Endodermal cell (in vitro differentiated cells): ENCODE measurements at regions not wholly inside any gene's neighbourhood (a gene's known extent, or its start where the extent isn't known, plus 50 kb on each side); places are given as distances from the start of the nearest gene placed in this dataset.

Experiments
- DNase-seq: peaks from one replicate; pipeline ENCODE4 v3.0.0-alpha.2; 2017
- H3K27ac ChIP-seq: 2 replicates; pipeline ENCODE4 v1.5.1; 2013; ENCODE audit warnings: mild to moderate bottlenecking, low read depth, low read length, moderate library complexity
- H3K27me3 ChIP-seq: 2 replicates; pipeline ENCODE4 v1.6.1; 2013; ENCODE audit warnings: mild to moderate bottlenecking, low read length, moderate library complexity; ENCODE audit not compliant: insufficient read depth, control insufficient read depth, poor library complexity, severe bottlenecking
- H3K36me3 ChIP-seq: 2 replicates; pipeline ENCODE4 v1.7.0; 2013; ENCODE audit warnings: mild to moderate bottlenecking, low read length, moderate library complexity; ENCODE audit not compliant: control insufficient read depth, insufficient read depth
- H3K4me1 ChIP-seq: one replicate; pipeline ENCODE4 v1.7.0; 2013; ENCODE audit warnings: low read length; ENCODE audit not compliant: control insufficient read depth, insufficient read depth
- H3K4me3 ChIP-seq: 2 replicates; pipeline ENCODE4 v1.5.1; 2013; ENCODE audit warnings: mild to moderate bottlenecking, low read length, moderate library complexity
- H3K9ac ChIP-seq: 2 replicates; pipeline ENCODE4 v1.6.1; 2013; ENCODE audit warnings: mild to moderate bottlenecking, low read length, moderate library complexity; ENCODE audit not compliant: poor library complexity, severe bottlenecking; ENCODE audit errors: extremely low read depth
- H3K9me3 ChIP-seq: 2 replicates; pipeline ENCODE4 v1.6.1; 2013; ENCODE audit warnings: mild to moderate bottlenecking, low read length, moderate library complexity; ENCODE audit not compliant: control insufficient read depth
- H3K27ac Mint-ChIP-seq: 2 replicates; pipeline ENCODE4 v1.8.0; 2020; ENCODE audit warnings: mixed read lengths
- H3K27me3 Mint-ChIP-seq: 2 replicates; pipeline ENCODE4 v1.8.0; 2021; ENCODE audit warnings: mild to moderate bottlenecking, mixed read lengths; ENCODE audit not compliant: insufficient read depth
- H3K36me3 Mint-ChIP-seq: 2 replicates; pipeline ENCODE4 v1.8.0; 2020; ENCODE audit warnings: low read depth, mixed read lengths
- H3K4me1 Mint-ChIP-seq: 2 replicates; pipeline ENCODE4 v1.8.0; 2020; ENCODE audit warnings: mixed read lengths
- H3K4me3 Mint-ChIP-seq: 2 replicates; pipeline ENCODE4 v1.8.0; 2020; ENCODE audit warnings: mild to moderate bottlenecking, moderate library complexity, mixed read lengths
- H3K9me3 Mint-ChIP-seq: 2 replicates; pipeline ENCODE4 v1.8.0; 2020; ENCODE audit warnings: mild to moderate bottlenecking, mixed read lengths
- WGBS, 2 experiments: methylation state at CpG; one replicate each; pipeline versions ENCODE4 v1.1.5 to v1.1.7; 2013; ENCODE audit warnings: missing lambda C conversion rate in 2 of 2, mixed read lengths in 1 of 2; ENCODE audit not compliant: insufficient coverage in 1 of 2, insufficient read length in 1 of 2; 5-methylcytosine and 5-hydroxymethylcytosine counted together
- TF ChIP-seq, protein P1 (sequence below): fragments of 200-600 bp; sonication (generic); conservative IDR thresholded peaks from 2 replicates; pipeline ENCODE4 v1.5.0; 2021; ENCODE audit warnings: antibody characterized with exemption, mild to moderate bottlenecking

DNA sequence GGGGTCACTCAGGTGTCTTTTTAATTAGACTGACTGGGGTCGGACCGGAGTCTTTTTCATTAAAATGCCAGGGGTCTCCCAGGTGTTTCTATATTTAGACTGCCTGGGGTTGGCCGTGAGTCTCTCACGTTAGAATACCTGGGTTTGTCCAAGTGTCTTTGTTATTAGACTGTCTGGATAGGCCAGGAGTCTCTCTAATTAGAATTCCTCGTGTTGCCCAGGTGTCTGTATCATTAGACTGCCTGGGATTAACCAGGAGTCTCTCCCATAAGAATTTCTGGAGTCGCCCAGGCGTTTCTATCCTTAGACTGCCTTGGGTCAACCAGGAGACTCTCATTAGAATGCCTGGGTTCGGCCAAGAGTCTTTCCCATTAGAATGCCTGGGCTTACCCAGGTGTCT lies 1445.7 kb downstream of the UQCRFS1 start:
- Histone ChIP-seq H3K27me3 (no peaks in the 10 kb centered on the region), H3K27ac (no peak overlapping the region), H3K4me3 (no peak overlapping the region), H3K36me3 (no peaks in the 10 kb centered on the region), H3K9ac (no peak overlapping the region), H3K9me3 (peaks cover 12% of the 10 kb centered on the region), H3K4me1 (no peaks in the 10 kb centered on the region)
- peaks cover 6% of the 10 kb centered on the region for H3K27me3 Mint-ChIP-seq
- TF ChIP-seq, protein P1, sequence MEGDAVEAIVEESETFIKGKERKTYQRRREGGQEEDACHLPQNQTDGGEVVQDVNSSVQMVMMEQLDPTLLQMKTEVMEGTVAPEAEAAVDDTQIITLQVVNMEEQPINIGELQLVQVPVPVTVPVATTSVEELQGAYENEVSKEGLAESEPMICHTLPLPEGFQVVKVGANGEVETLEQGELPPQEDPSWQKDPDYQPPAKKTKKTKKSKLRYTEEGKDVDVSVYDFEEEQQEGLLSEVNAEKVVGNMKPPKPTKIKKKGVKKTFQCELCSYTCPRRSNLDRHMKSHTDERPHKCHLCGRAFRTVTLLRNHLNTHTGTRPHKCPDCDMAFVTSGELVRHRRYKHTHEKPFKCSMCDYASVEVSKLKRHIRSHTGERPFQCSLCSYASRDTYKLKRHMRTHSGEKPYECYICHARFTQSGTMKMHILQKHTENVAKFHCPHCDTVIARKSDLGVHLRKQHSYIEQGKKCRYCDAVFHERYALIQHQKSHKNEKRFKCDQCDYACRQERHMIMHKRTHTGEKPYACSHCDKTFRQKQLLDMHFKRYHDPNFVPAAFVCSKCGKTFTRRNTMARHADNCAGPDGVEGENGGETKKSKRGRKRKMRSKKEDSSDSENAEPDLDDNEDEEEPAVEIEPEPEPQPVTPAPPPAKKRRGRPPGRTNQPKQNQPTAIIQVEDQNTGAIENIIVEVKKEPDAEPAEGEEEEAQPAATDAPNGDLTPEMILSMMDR, result no peak
- 90 to 91% methylated on average over 7 to 8 of the region's 8 CpGs for WGBS, 2 experiments
- no peak overlapping the region for H3K4me3 Mint-ChIP-seq
- no peak overlapping the region for H3K27ac Mint-ChIP-seq
- DNase-seq, result no peak
- peaks cover 98% of the 10 kb centered on the region for H3K9me3 Mint-ChIP-seq
- H3K4me1 Mint-ChIP-seq, result no peaks in the 10 kb centered on the region
- H3K36me3 Mint-ChIP-seq, result peaks cover 5% of the 10 kb centered on the region

DNA sequence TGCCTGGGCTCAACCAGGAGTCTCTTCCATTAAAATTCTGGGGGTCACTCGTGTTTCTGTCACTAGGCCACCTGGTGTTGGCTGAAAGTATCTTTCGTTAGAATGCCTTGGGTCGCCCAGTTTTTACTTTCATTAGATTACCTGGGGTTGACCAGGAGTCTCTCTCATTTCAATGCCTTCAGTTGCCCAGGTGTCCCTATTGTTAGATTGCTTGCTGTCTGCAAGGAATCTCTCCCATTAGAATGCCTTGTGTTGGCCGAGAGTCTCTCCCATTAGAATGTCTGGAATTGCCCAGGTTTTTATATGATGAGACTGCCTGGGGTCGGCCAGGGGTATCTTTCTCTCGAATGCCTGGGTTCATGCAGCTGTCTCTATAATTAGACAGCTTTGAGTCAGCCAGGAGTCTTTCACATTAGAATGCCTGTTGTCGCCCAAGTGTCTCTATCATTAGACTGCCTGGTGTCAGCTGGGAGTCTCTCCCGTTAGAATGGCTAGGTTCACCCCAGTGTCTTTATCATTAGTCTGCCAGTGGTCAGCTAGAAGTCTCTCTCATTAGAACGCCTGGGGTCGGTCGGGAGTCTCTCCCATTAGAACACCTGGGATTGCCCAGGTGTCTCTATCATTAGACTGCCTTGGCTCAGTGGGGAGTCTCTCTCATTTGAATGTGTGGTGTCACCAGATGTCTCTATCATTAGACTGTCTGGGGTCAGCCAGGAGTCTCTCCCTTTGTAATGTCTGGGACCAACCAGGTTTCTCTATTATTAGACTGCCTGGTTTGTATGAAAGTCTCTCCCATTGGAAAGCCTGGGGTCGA lies 1446.8 kb downstream of the UQCRFS1 start:
- WGBS, 2 experiments, result 89 to 91% methylated on average over 12 of the region's 12 CpGs
- peaks cover 97% of the 10 kb centered on the region for H3K9me3 Mint-ChIP-seq
- Histone ChIP-seq H3K9me3 (peaks cover 6% of the 10 kb centered on the region), H3K4me1 (no peaks in the 10 kb centered on the region), H3K27me3 (no peaks in the 10 kb centered on the region), H3K27ac (no peak overlapping the region), H3K36me3 (no peaks in the 10 kb centered on the region), H3K4me3 (no peak overlapping the region), H3K9ac (no peak overlapping the region)
- H3K27ac Mint-ChIP-seq, result no peak overlapping the region
- H3K36me3 Mint-ChIP-seq, result no peaks in the 10 kb centered on the region
- peaks cover 6% of the 10 kb centered on the region for H3K27me3 Mint-ChIP-seq
- H3K4me1 Mint-ChIP-seq, result no peaks in the 10 kb centered on the region
- TF ChIP-seq, protein P1, result no peak
- H3K4me3 Mint-ChIP-seq, result no peak overlapping the region
- DNase-seq, result peak; percentile 4

DNA sequence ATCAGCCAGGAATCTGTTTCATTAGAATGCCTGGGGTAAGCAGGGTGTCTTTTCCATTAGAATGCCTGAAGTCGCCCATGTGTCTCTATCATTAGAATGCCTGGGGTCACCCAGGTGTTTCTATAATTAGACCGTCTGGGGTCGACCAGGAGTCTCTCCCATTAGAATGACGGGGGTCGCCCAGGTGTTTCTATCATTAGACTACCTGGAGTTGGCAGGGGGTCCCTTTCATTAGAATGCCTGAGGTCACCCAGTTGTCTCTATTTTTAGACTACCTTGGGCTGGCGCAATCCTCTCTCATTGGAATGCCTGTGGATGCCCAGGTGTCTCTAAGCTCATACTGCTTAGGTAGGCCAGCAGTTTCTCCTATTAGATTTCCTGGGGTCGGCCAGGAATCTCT lies 1447.6 kb downstream of the UQCRFS1 start:
- Histone ChIP-seq H3K36me3 (no peaks in the 10 kb centered on the region), H3K9ac (no peak overlapping the region), H3K4me1 (no peaks in the 10 kb centered on the region), H3K9me3 (peaks cover 5% of the 10 kb centered on the region), H3K4me3 (no peak overlapping the region), H3K27me3 (no peaks in the 10 kb centered on the region), H3K27ac (no peak overlapping the region)
- H3K4me3 Mint-ChIP-seq, result no peak overlapping the region
- H3K9me3 Mint-ChIP-seq, result peaks cover 97% of the 10 kb centered on the region
- peaks cover 6% of the 10 kb centered on the region for H3K27me3 Mint-ChIP-seq
- WGBS, 2 experiments, result 90 to 92% methylated on average over 6 to 7 of the region's 7 CpGs
- TF ChIP-seq, protein P1, result no peak
- no peaks in the 10 kb centered on the region for H3K36me3 Mint-ChIP-seq
- no peak overlapping the region for H3K27ac Mint-ChIP-seq
- H3K4me1 Mint-ChIP-seq, result no peaks in the 10 kb centered on the region
- DNase-seq, result no peak
